GM12872 (cell line): ENCODE measurements at regions not wholly inside any gene's neighbourhood (a gene's known extent, or its start where the extent isn't known, plus 50 kb on each side); places are given as distances from the start of the nearest gene placed in this dataset.

ENCODE experiments used
- TF ChIP-seq, protein P1 (sequence below): IDR thresholded peaks from 3 replicates; pipeline ENCODE4 v1.5.1; 2011; ENCODE audit warnings: low read depth, mild to moderate bottlenecking, low read length, moderate library complexity; ENCODE audit not compliant: insufficient read depth

DNA sequence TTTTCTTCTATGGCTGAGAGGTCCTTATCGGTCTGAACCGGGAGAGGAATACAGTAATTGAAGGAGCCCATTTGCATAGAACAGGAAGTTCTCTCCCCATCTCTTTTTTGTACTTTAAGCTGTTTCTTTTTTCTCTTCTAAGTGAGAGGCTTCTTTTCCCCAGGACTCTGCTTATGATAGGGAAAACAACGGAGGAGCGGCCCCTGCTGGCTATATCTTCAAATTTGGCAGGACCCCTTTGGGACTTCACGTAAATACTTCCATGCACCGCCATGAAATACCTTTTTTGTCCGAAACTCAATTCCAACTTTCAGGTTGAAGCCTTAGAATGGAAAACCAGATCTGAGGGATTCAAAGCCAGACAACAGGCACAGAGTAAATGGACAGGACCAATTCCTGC is 1153.0 kb upstream of the INTU start:
- TF ChIP-seq, protein P1, sequence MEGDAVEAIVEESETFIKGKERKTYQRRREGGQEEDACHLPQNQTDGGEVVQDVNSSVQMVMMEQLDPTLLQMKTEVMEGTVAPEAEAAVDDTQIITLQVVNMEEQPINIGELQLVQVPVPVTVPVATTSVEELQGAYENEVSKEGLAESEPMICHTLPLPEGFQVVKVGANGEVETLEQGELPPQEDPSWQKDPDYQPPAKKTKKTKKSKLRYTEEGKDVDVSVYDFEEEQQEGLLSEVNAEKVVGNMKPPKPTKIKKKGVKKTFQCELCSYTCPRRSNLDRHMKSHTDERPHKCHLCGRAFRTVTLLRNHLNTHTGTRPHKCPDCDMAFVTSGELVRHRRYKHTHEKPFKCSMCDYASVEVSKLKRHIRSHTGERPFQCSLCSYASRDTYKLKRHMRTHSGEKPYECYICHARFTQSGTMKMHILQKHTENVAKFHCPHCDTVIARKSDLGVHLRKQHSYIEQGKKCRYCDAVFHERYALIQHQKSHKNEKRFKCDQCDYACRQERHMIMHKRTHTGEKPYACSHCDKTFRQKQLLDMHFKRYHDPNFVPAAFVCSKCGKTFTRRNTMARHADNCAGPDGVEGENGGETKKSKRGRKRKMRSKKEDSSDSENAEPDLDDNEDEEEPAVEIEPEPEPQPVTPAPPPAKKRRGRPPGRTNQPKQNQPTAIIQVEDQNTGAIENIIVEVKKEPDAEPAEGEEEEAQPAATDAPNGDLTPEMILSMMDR = no peak

DNA sequence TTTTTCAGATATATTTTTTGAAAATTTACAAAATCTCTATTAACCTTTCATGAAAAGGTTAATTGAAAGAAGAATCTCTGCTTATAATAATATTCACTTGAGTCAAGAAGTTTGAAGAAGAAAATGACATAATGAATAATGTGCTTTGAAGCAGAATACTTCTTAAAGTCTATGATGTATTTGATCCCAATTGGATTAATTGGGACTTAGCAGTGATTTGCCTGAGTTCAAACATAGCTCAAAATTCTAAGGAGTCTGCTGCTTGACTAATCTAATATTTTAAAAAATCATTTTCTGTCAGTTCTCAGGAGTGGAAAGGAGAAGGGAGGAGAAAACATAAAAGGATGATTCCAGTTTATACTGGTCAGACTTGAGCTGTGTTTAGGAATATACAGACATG is 1150.4 kb upstream of the INTU start:
- TF ChIP-seq, protein P1 = no peak

DNA sequence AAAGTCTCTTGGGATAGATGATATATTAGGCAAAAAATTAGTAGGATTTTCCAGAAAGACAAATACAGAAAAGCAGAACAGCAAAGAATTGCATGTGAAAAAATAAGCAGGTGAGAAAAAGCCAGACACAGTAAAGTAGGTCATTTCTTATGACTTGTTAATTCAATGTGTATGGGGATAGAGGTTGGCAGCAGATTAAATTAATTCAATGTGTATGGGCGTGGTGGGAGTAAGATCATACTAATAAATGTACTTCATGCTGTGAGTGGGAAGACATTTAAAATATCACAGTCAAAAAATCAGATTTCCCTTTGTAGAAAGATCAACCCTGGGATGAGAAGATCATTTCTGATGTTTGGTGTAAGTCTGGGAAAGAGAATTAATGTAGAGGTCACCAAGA is 1146.4 kb upstream of the INTU start:
- TF ChIP-seq, protein P1 = no peak

DNA sequence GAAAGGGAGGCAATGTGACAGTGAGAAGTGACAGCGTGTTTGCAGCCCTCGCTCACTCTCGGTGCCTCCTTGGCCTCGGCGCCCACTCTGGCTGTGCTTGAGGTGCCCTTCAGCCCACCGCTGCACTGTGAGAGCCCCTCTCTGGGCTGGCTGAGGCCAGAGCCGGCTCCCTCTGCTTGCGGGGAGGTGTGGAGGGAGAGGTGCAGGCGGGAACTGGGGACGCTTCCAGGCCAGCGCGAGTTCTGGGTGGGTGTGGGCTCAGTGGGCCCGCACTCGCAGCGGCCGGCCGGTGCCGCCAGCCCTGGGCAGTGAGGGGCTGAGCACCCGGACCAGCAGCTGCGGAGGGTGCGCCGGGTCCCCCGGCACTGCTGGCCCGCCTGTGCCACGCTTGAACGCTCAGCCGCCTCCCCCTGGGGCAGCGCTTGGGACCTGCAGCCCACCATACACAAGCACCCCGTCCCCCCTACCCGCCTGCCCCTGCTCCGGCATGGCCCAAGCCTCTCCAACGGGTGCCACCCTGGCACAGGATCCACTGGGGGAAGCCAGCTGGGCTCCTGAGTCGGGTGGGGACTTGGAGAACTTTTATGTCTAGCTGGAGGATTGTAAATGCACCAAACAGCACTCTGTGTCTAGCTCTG is 1142.8 kb upstream of the INTU start:
- TF ChIP-seq, protein P1 = no peak

DNA sequence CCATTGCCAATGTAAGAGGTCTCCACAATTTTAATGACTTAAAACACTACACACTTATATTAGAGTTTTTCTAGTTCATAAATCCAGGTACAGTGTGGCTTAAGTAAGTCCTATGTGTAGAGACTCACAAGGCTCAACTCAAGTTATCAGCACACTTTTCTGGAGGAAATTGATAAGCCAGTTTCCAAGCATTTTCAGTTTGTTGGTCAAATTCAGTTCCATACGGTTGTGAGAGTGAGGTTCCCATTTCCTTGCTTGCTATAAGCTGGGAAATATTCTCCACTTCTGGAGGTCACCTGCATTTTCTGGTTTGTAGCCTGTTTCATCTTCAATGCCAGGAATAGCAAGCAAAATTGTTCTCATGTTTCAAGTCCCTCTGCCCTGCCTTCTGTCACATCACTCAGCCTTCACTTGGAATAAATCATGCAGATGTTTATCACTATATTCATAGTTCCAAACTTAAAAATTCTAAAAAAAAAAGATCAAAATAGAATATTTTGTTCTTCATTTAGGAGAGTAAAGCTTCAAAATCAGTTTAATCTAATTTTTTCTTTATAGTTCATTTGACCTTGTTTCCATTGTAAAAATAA is 1137.5 kb upstream of the INTU start:
- TF ChIP-seq, protein P1 = no peak

DNA sequence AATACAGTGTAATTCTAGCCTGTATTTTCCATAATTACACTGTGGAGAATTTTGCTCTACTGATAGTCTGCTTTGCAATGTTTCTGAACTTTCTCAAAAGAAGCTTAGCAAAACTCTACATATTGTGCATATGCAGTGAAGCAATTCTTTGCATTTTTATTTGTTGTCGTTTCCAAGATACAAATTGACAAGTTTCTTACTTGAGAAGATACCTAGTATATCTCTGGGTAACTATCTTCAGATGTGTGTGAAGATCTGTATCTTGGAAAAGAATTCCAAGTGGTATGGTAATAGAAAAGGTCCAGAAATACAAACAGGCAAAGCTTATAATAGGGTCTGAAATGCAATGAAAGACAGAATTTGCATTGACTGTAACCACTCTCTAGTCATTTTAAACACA is 1119.8 kb upstream of the INTU start:
- TF ChIP-seq, protein P1 = no peak

DNA sequence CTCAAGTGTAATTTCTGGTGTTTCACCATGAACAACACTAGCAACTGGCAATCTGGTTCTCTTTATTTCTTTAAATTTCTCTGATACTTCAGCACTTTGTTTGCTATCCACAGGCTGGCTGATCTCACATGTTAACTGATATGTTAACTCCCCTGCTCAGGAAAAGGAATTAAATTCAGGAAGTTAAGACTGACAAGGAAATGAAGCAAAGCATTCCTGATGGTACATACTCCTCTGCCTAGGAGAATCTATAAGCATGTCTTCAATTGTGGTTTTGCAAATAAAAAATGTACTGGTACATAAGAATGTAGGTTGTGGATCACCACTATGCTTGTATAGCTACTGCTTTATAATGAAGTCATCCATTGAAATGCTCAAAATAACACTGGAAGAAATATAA is 1119.2 kb upstream of the INTU start:
- TF ChIP-seq, protein P1 = no peak

DNA sequence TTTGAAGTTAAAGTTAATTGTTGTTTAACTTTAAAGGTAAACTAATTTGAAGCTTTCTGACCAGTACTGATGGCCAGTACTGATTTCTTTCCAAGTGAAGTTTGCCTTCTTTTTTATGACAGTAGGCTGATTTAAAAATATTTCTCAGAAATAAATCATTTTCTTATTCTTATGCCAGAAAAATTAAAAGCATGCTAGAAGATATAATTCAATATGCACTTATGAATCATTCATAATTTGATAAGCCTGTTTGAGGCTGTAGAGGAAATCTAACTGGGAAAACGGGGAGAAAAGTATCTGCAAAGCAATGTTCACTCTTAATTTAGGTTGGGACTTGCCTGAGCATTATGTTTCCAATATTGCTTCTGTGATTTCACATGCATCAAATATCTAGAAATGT is 1112.0 kb upstream of the INTU start:
- TF ChIP-seq, protein P1 = no peak
